GM12892 (cell line): ENCODE measurements at regions not wholly inside any gene's neighbourhood (a gene's known extent, or its start where the extent isn't known, plus 50 kb on each side); places are given as distances from the start of the nearest gene placed in this dataset.

Experiments
- POLR2A ChIP-seq: IDR thresholded peaks from 2 replicates; pipeline ENCODE4 v1.6.1; 2011; ENCODE audit warnings: low read depth, low read length, control low read depth
- TAF1 ChIP-seq: IDR thresholded peaks from 2 replicates; pipeline ENCODE4 v1.6.1; 2011; ENCODE audit warnings: low read depth, mild to moderate bottlenecking, control low read depth, low read length, borderline replicate concordance

GRCh38 chr4:8729408-8730149 lies 137.0 kb downstream of the CPZ start:
- no peak for TF ChIP-seq TAF1
- TF ChIP-seq POLR2A = no peak
